ENCODE measurements at regions not wholly inside any gene's neighbourhood (a gene's known extent, or its start where the extent isn't known, plus 50 kb on each side); places are given as distances from the start of the nearest gene placed in this dataset.

- TF ChIP-seq CTCF (conservative IDR thresholded peaks at IDR 0.05) (no peak), EZH2 (IDR thresholded peaks at IDR 0.05; ENCODE audit: low read depth) (no peak)
Measured at GRCh38 chr1:195908121-195908520, 700.1 kb downstream of the KCNT2 start.

All from PC-9 (cell line).